Choroid plexus epithelial cell (primary cell): ENCODE measurements at regions not wholly inside any gene's neighbourhood (a gene's known extent, or its start where the extent isn't known, plus 50 kb on each side); places are given as distances from the start of the nearest gene placed in this dataset.

ENCODE experiments used
- DNase-seq: peaks from one replicate; pipeline ENCODE4 v3.0.0-alpha.2; 2010; ENCODE audit warnings: low read depth
- H3K4me3 ChIP-seq: 2 replicates; pipeline ENCODE4 v1.5.1; 2011; ENCODE audit warnings: low read depth, mild to moderate bottlenecking, control low read depth, low read length, moderate library complexity
- CTCF ChIP-seq: conservative IDR thresholded peaks from 2 replicates; pipeline ENCODE4 v1.5.1; 2011; ENCODE audit warnings: low read depth, mild to moderate bottlenecking, control low read depth, inconsistent platforms, low read length, moderate library complexity

DNA sequence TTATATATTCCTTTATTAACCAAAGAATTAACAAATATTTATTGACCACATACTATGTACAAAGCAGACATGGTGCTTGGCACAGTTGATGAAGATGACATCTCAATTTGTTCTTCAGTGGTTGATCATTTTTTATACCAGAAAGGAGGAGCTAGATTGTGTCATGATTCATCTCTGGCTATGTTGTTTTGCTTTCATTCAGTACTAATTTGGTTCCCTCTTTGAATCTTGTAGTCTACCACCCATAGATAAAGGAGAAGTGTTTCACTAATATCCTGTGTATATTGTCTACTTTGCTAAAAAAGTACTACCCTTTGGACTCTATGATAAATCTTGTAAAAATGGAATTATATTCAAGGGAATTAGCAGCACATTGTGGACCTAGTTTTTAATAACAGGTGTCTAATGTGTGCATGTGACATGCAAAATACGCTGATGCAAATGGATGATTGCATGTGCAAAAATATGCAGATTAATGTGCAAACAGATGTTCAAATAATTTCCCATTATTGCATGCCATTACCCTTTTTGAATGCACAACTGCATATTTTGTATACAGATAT lies 313.2 kb upstream of the ZEB2 start:
- no peak overlapping the region for H3K4me3 ChIP-seq
- no peak for TF ChIP-seq CTCF
- DNase-seq, result no peak

DNA sequence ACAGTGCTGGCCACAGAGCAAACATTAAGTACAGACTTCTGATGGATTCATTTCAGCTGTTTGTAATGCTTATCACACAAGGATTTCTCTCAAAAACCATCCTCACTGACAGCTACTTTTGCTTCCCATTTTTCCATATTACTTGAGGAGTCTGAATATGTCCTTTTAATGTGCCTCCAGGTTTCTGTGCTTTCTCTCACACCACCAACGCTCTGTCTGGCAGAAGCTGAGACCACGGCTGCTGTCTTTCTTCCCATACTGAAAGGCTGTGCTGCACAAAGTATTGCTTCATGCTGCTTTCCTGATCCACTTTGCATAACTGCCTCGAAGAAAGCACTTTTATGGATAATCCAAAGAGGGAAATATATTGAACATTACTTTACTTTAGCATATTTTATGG lies 312.1 kb upstream of the ZEB2 start:
- no peak for DNase-seq
- no peak for TF ChIP-seq CTCF
- no peak overlapping the region for H3K4me3 ChIP-seq

GRCh38 chr2:144830543-144830942 lies 310.6 kb upstream of the ZEB2 start:
- TF ChIP-seq CTCF, result no peak
- H3K4me3 ChIP-seq, result no peak overlapping the region
- peak; percentile 12 for DNase-seq

- TF ChIP-seq CTCF, result no peak
- no peak overlapping the region for H3K4me3 ChIP-seq
- peak; percentile 5 for DNase-seq
These were observed 307.5 kb upstream of the ZEB2 start for GRCh38 chr2:144827404-144827803.

DNA sequence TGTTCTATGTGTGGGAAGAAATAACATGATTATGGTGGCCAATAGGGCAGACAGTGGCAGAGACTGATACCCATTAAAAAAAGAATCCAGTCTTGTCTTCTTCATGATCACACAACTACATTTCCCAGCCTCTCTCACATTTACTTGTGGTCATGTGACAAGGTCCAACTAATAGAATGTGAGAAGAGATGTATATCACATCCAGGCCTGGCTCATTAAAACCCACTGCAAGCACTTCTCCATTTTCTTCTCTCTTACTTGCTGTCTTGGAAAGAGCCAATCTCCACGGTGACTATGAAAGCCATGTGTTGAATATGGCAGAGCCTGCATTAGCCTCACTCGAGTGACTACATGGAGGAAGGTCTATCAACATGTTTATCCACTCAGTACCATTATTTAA lies 306.2 kb upstream of the ZEB2 start:
- TF ChIP-seq CTCF, result no peak
- DNase-seq, result no peak
- no peak overlapping the region for H3K4me3 ChIP-seq

- no peak overlapping the region for H3K4me3 ChIP-seq
- DNase-seq, result no peak
- TF ChIP-seq CTCF, result no peak
These were observed 305.6 kb upstream of the ZEB2 start for GRCh38 chr2:144825331-144826020.
